RWPE1 (cell line): ENCODE measurements at regions not wholly inside any gene's neighbourhood (a gene's known extent, or its start where the extent isn't known, plus 50 kb on each side); places are given as distances from the start of the nearest gene placed in this dataset.
"Not testable (repeated sequence)": the region's sequence is repeated elsewhere in the genome, so short reads cannot be mapped to it uniquely, and the experiment has no call there.

ENCODE experiments used
- CTCF ChIA-PET: fragments of 350-600 bp; sonication (Branson Sonifier 250); formaldehyde crosslinking; extraction: SDS; loops from one replicate; lab custom pipeline; 2021; lab: Yijun Ruan, JAX
- POLR2A ChIA-PET: fragments of 400-600 bp; formaldehyde crosslinking; extraction: SDS; loops from one replicate; lab custom pipeline; 2020; ENCODE audit warnings: antibody characterized with exemption; ENCODE audit not compliant: low non-redundant PET; lab: Yijun Ruan, JAX
- DNase-seq: peaks from one replicate; pipeline ENCODE4 v3.0.0; 2012; ENCODE audit warnings: low spot score
- H3K27ac ChIP-seq: fragments of 450-650 bp; 2 replicates; pipeline ENCODE4 v1.5.1; 2017
- CTCF ChIP-seq: fragments of 450-650 bp; conservative IDR thresholded peaks from 2 replicates; pipeline ENCODE4 v1.5.1; 2017; ENCODE audit warnings: low read depth, mild to moderate bottlenecking

DNA sequence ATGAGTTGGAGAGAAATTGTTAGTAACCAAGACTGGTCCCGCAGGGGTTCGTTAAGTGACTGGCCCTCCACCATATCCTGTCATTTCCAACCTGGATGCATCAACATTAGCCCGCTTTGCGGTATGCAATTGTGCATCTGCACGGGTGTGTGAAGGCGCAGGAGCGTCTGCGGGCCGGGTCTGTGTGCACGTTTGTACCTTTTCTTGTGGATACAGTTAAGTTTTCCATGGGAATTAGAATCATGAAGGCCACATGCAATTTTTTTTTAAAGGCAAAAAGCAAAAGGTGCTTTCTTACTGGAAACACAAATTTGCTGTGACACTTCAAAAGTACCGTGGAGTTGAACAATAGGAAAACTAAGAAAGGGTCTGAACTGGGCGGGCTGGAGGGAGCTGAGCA lies 355.4 kb upstream of the ZFHX3 start:
- DNase-seq, result no peak
- CTCF ChIA-PET, result no interaction called here
- POLR2A ChIA-PET, result no interaction called here
- TF ChIP-seq CTCF, result no peak
- H3K27ac ChIP-seq, result no peak overlapping the region

DNA sequence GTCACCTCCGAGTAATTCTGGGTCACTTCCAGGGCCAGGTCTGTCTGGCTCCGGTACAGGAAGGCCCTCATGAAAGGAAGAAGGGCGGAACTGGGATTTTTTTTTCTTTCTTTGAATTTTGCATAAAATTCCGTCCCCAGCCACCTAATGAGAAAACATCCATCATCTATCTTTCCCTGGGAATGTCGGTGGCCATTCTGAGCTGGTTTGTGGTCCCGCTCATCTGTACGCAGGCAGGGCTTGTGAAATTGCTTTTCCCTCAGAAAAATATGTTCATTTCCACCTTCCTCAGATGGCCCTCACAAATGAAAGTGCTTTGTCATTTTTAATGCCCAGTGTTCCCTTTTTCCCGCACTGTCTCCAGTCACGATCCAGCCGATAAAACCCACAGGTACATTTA lies 353.0 kb upstream of the ZFHX3 start:
- no peak for TF ChIP-seq CTCF
- no peak overlapping the region for H3K27ac ChIP-seq
- DNase-seq, result no peak
- ChIA-PET POLR2A (no interaction called here), CTCF (no interaction called here)

DNA sequence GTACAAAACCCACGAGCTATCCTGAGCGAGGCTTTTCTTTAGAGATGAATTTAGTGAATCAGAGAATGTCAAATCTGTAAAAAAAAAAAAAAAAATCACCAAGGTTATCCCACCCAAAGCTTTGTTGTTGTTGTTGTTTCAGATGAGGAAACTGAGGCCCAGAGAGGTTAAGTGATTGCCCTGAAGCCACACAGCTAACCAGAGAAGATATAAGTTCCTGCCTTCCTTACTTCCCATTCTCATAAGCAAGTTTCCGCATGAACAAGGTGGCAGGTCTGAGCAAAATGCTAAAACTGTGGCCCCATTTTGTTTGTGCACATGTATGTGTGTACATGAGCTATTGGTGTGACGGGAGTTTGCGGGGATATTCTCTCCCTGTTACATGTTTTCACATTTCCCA lies 352.1 kb upstream of the ZFHX3 start:
- TF ChIP-seq CTCF, result no peak
- no peak for DNase-seq
- H3K27ac ChIP-seq, result no peak overlapping the region
- CTCF ChIA-PET, result interaction anchor here (0.6 kb wide), 1 partner anchor 298 kb away, joined by 5 read pairs; no protein-coding TSS in a partner anchor
- POLR2A ChIA-PET, result interaction anchor here (0.6 kb wide), 1 partner anchor 107 kb away, joined by 3 read pairs; no protein-coding TSS in a partner anchor

GRCh38 chr16:73399486-73399885 lies 351.6 kb upstream of the ZFHX3 start:
- H3K27ac ChIP-seq, result no peak overlapping the region
- DNase-seq, result no peak
- no peak for TF ChIP-seq CTCF
- CTCF ChIA-PET, result no interaction called here
- POLR2A ChIA-PET, result no interaction called here

- H3K27ac ChIP-seq, DNase-seq, POLR2A ChIA-PET, CTCF ChIA-PET: not testable (repeated sequence)
Observed at GRCh38 chr16:73398604-73399003, 350.7 kb upstream of the ZFHX3 start.

- POLR2A ChIA-PET, result no interaction called here
- no peak for DNase-seq
- CTCF ChIA-PET, result no interaction called here
- H3K27ac ChIP-seq, result no peak overlapping the region
- TF ChIP-seq CTCF, result no peak
Observed at GRCh38 chr16:73396556-73396955, 348.6 kb upstream of the ZFHX3 start.

- no peak for TF ChIP-seq CTCF
- ChIA-PET CTCF (no interaction called here), POLR2A (no interaction called here)
- no peak overlapping the region for H3K27ac ChIP-seq
- DNase-seq, result no peak
Observed at GRCh38 chr16:73390936-73391335, 343.0 kb upstream of the ZFHX3 start.
